IPS-NIHi11 (cell line): ENCODE measurements at regions not wholly inside any gene's neighbourhood (a gene's known extent, or its start where the extent isn't known, plus 50 kb on each side); places are given as distances from the start of the nearest gene placed in this dataset.

Source experiments
- DNase-seq: peaks from one replicate; pipeline ENCODE4 v3.0.0; 2012; ENCODE audit warnings: mixed read lengths, low spot score

GRCh38 chr3:194738254-194739093 lies 52.8 kb downstream of the FAM43A start:
- DNase-seq: no peak

GRCh38 chr3:194739498-194740284 lies 54.0 kb downstream of the FAM43A start:
- no peak for DNase-seq

GRCh38 chr3:194740859-194741491 lies 55.3 kb downstream of the FAM43A start:
- peak; percentile 64 for DNase-seq

GRCh38 chr3:194741916-194742315 lies 56.2 kb downstream of the FAM43A start:
- DNase-seq: no peak

- no peak for DNase-seq
These were observed 59.1 kb downstream of the FAM43A start for GRCh38 chr3:194744826-194745225.

- no peak for DNase-seq
These were observed 59.9 kb downstream of the FAM43A start for GRCh38 chr3:194745422-194746184.

- DNase-seq: peak; percentile 35
These were observed 62.5 kb downstream of the FAM43A start for GRCh38 chr3:194748225-194748624.

GRCh38 chr3:194749631-194750490 lies 64.2 kb downstream of the FAM43A start:
- peak; percentile 26 for DNase-seq

GRCh38 chr3:194750491-194750828 lies 64.8 kb downstream of the FAM43A start:
- peak; percentile 58 for DNase-seq

- no peak for DNase-seq
These were observed 70.2 kb downstream of the FAM43A start for GRCh38 chr3:194755671-194756459.

GRCh38 chr3:194756460-194756779 lies 70.7 kb downstream of the FAM43A start:
- no peak for DNase-seq

- DNase-seq: no peak
These were observed 71.2 kb downstream of the FAM43A start for GRCh38 chr3:194756791-194757325.

- DNase-seq: no peak
These were observed 72.0 kb downstream of the FAM43A start for GRCh38 chr3:194757647-194758061.

GRCh38 chr3:194758716-194759115 lies 73.0 kb downstream of the FAM43A start:
- no peak for DNase-seq

- no peak for DNase-seq
These were observed 74.9 kb downstream of the FAM43A start for GRCh38 chr3:194760494-194761137.

GRCh38 chr3:194761384-194761783 lies 75.7 kb downstream of the FAM43A start:
- peak; percentile 38 for DNase-seq

- DNase-seq: no peak
These were observed 81.2 kb downstream of the FAM43A start for GRCh38 chr3:194766845-194767244.

- DNase-seq: no peak
These were observed 81.9 kb downstream of the FAM43A start for GRCh38 chr3:194767446-194768207.

- DNase-seq: no peak
These were observed 82.9 kb downstream of the FAM43A start for GRCh38 chr3:194768586-194768985.
